ENCODE measurements at regions not wholly inside any gene's neighbourhood (a gene's known extent, or its start where the extent isn't known, plus 50 kb on each side); places are given as distances from the start of the nearest gene placed in this dataset.
"Not testable (repeated sequence)": the region's sequence is repeated elsewhere in the genome, so short reads cannot be mapped to it uniquely, and the experiment has no call there.

GRCh38 chr6:113742342-113742741, 114.8 kb upstream of the MARCKS start:
- peak; percentile 52 for DNase-seq

DNA sequence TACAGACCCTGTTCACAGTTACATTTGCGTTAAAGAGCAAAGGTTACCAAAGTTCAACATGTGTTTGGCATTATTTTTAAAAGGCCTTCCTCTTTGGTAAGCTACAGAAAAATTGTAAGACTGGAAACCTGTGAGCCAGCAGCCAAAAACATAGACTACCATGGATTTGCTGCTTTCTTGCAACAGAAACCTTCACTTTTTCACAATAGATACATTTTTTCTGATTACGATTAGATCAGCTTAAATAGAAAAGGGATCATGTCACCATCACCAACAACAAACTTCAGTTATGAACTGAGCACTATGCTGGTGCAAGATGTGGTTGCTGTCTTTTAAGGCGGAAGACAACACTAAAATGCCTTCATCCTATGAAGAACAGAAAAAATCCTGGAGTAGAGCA, 112.3 kb upstream of the MARCKS start:
- no peak for DNase-seq

DNA sequence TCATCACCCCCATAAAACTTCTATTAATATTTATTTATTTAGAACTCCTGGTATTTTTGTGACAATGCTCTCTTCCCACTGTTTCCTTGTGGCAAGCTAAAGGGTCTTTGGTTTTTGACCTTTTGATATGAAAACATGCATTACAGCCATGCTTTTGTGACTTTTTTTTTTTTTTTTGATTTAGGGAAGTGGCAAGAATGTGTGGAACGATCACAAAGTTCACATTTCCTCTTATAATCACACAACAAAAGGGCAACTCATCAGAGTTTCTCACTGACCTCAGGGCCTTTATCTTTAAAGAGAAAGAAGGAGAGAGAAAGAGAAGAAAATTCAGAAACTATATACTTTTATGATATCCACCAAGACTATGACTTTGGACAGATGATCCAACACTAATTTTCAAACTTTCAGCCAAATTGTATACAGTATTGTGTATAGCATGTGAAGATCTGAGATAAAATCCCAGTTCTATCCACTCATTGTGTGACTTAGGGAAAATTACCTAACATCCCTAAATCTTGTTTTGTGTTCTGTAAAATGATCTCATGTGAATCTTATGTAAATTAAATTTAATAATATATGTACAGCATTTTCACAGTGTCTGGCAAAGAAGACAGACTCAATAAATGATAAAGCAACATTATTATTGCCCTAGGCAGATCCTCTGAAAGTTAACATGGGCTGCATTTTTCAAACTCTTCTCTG, 106.8 kb upstream of the MARCKS start:
- no peak for DNase-seq

GRCh38 chr6:113754291-113754690, 102.9 kb upstream of the MARCKS start:
- DNase-seq = no peak

DNA sequence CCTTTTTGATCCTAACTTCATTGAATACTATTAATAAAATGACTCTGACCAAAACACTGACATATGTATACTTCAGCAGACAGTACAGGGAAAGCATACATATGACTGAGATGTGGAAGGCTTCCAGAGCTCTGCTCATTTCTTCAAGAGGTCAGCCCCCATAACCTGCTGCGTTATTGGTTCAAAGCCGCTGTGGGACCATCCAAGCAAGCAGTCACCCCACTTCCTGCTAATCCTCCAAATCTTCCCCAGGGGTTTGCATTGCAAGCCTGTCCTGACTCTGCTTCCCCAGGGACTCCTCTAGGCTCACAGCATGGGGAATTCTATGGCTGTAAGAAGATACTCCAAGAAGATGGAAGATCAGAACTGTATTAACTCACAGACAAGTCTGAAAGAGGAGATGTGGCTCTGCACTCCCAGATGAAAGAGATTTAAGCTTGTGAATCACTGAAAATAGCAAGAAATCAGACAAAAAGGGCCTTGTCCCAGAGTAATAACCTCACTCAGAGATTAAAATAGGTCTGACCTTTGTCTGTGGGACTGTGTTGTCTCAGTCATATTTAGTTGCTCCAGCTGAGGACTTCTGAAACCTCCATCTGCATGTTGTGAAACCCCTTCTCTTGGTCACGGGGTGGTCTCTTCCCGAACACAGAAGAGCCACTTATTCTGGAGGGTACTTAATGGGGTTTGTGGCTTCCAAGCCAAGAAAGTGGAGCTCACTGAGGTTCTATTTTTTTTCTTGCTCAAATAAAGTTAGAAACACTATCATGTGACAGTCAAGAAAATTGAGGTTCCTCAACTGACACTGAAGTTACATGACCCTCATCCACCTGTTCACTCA, 101.5 kb upstream of the MARCKS start:
- DNase-seq = no peak

GRCh38 chr6:113756290-113756665, 100.9 kb upstream of the MARCKS start:
- DNase-seq = no peak

DNA sequence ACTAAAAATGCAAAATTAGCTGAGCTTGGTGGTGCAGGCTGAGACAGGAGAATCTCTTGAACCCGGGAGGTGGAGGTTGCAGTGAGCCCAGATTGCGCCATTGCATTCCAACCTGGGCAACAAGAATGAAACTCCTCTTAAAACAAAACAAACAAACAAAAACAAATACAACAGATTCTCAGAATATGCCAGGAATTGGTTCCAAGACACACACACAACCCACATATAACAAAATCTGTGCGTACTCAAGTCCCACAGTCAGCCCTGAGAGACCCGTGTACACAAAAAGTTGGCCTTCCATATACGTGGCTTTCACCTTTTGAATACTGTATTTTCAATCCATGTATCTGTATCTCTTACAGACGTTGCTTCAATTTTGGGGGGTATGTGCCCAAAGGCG, 98.9 kb upstream of the MARCKS start:
- DNase-seq = no peak

DNA sequence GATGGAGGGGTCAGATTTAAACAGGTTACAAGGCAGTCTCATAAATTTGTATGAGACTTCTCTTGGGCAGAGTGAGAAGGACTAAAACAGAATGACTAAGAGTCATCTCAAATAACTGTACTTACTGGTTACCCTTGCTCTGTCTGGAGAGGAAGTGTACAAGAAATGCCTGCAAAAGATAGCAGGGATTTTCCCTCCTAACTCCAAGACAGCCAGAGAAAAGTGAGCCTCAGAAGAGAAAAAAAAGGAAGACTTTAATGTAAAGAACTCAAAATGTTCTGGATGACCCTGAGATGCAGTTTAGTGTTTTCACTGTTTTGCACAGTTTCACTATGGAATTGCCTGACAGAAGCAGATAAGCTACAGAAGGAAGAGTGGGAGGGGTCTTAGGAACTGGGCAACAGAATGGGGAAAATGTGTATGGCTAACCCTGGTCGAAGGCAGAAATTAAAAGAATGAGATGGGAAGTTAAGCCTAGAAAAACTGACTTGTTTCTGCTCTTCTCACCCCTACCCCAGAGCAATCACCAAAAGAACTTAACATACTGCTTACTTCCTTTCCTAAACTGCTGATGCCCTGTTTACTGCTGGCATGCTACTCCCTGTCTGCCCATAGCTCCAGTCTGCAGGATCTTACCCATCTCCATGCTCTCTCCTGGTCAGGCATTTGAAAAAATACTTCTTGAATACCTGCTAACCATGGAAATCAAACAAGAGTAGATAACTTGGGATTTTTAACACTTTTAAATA, 98.1 kb upstream of the MARCKS start:
- no peak for DNase-seq

- no peak for DNase-seq
Observed at GRCh38 chr6:113762641-113763040, 94.5 kb upstream of the MARCKS start.

DNA sequence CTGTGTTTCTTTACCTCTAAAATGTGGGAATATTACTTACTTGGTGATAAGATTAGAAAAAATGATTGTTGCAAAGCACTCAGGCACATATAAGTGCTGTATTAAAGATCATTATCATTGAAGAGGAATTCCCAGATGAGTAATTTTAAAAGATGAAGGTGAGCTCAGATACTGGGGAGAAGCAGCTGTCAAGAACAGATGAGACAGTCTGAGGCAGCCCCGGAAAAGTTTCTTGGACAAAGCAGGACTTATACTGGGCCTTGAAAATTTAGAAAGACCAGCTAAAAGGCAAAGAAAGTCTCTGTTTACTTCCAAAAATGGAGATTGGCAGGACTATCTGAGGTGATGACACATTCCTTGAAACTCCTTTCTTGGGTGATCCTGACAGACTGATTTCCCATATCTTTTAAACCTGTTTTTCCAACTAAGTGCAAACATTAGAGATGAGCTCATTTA, 93.8 kb upstream of the MARCKS start:
- no peak for DNase-seq

DNA sequence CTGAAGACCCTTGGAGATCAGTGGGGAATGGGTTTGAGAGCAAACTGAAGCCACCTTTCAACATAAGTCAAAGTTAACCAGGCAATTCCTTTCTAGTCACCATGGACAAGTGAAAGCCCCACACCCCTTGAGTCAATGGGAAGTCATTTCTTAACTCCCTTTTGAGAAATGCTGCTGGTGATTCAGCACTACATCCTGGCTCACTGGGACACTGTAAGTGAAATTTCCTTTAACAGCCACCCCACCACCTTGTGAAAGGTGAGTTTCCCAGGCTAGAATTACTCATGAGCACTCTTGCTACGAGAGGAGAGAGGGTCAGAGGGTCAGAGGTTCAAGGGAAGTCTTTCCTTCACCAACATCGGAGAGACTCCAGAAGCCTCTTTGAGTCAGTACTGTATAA, 93.3 kb upstream of the MARCKS start:
- DNase-seq = no peak

GRCh38 chr6:113765909-113766308, 91.2 kb upstream of the MARCKS start:
- DNase-seq = no peak

GRCh38 chr6:113767985-113768384, 89.2 kb upstream of the MARCKS start:
- DNase-seq = no peak

- no peak for DNase-seq
Observed at GRCh38 chr6:113772961-113773360, 84.2 kb upstream of the MARCKS start.

DNA sequence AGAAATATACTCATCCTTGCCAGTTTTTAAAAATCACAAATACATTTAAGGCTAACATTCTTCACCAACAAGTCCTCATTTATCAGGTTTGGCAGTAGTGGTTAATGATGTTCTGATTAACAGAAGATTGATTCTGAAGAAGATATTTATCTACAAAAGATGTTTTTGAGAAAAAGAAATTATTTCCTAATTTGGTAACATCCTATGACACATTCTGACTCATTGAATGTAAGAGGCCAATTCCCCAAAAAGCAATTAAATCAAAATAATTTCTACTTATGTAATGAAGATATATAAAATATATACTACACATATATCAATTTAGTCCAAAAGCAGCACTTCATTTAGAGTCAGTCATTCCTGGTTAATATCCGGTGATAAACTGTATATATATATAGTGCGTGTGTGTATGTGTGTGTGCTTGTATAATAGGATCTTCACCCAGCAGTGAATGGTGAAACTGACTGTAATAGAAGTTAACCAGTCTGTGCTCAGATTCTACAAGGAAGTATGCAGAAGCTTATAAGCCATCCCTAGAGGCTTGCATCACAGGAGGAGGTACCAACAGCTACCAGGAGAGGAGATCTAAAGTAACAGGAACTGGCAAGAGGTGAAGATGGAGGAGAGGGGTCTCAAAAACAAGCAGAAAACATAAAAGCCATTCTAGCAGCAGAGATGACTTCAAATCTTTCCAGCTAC, 82.9 kb upstream of the MARCKS start:
- DNase-seq = no peak

GRCh38 chr6:113776998-113777397, 80.1 kb upstream of the MARCKS start:
- no peak for DNase-seq

GRCh38 chr6:113777601-113778000, 79.5 kb upstream of the MARCKS start:
- DNase-seq = no peak

DNA sequence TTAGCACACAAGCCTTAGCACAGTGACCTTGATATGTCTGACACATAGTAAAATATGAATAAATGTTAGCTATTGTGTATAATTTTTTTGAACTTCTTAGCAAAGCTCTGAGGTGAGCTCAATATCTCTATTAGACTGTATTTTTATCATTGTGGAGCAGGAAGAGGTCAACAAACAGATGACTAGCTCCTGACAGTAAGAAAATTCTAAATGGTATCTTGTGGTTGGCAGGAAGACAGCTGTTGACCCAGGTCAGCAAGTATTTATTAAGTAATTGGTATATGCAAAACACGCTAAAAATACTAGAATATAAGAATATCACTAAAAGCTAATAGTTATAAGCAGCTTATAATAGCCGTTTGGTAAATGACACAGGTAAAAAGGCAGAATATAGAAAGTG, 77.5 kb upstream of the MARCKS start:
- no peak for DNase-seq

DNA sequence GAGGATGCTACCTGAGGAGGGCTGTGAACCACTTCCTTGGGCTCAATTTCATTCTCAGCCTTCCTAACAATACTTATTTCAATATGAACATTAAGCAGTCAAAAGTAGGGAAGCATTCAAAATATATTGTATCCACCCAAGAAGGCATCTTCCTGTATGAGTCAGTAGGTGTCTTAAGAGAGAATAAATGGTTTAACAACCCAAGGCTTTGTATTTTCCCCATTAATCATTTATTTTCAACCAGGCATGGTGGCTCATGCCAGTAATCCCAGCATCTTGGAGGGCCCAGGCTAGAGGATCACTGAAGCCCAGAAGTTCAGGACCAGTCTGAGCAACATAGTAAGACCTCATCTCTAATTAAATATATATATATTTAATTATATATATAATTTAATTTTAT, 74.5 kb upstream of the MARCKS start:
- no peak for DNase-seq

DNA sequence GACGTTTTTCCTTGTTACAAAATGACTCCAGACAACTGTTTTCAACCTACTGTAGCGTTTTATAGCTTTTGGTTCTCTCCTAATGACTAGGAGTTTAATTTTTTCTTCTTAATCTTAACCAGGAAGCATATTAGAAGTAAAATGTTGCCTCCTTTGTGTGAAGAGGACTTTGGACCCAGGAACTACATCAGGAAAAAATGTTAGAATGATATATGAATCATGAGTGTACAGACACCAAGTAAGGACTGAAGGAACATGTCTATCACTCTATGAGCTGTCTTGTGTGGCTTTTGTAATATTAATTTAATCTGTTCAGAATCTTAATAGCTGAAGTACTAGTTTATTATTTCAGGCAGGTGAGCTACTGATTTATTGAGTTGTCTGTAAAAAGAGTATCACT, 71.0 kb upstream of the MARCKS start:
- no peak for DNase-seq

DNA sequence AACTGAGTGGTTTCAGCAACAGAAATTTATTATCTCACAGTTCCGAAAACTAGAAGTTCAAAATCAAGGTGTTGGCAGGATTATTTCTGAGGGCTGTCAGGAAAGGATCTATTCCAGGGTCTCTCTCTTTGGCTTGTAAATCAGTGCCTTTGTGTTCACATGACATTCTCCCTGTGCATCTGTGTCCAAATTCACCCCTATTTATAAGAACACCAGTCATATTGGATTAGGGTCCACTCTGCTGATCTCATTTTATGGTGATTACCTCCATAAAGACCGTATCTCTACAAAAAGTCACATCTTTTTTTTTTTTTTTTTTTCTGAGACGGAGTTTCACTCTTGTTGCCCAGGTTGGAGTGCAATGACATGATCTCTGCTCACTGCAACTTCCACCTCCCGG, 68.6 kb upstream of the MARCKS start:
- DNase-seq = no peak

- not testable (repeated sequence) for DNase-seq
Observed at GRCh38 chr6:113791225-113791624, 65.9 kb upstream of the MARCKS start.

DNA sequence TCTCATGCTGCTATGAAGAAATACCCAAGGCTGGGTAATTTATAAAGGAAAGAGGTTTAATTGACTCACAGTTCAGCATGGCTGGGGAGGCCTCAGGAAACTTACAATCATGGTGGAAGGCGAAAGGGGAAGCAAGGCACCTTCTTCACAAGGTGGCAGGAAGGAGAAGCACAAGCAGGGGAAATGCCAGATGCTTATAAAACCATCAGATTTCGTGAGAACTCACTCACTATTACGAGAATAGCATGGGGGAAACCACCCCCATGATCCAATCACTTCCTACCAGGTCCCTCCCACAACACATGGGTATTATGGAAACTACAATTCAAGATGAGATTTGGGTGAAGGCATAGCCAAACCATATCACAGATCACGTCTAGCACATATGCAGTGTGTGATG, 61.8 kb upstream of the MARCKS start:
- not testable (repeated sequence) for DNase-seq

All from NCI-H187 treated with DMSO at 0.1 percent for 48 hours (cell line).